ENCODE measurements at regions not wholly inside any gene's neighbourhood (a gene's known extent, or its start where the extent isn't known, plus 50 kb on each side); places are given as distances from the start of the nearest gene placed in this dataset.

- H3K4me1 ChIP-seq (ENCODE audit: control insufficient read depth, extremely low read depth, insufficient read depth, low read length), result no peaks in the 10 kb centered on the region
- DNase-seq (ENCODE audit: low read depth, low spot score) (no peak), FAIRE-seq (no peak)
- H4K20me1 ChIP-seq (ENCODE audit: control insufficient read depth, extremely low read depth, insufficient read depth, low read length), result no peaks in the 10 kb centered on the region
- H3K36me3 ChIP-seq (ENCODE audit: control insufficient read depth in 2 of 2, extremely low read depth in 1 of 2, insufficient read depth in 2 of 2, low read length in 2 of 2), result no peaks in the 10 kb centered on the region
- H3K27ac ChIP-seq (ENCODE audit: control insufficient read depth, insufficient read depth, low read length), result no peak overlapping the region
- no peaks in the 10 kb centered on the region for H3K9me1 ChIP-seq (ENCODE audit: control insufficient read depth, extremely low read depth, insufficient read depth, low read length)
- dilution Hi-C loops (cut with MboI; ENCODE audit: extremely low pct_ligation_motif_present, low sequenced_read_pairs), result no loop called here
- no peak overlapping the region for H3K4me3 ChIP-seq (ENCODE audit: control insufficient read depth in 2 of 3, extremely low read depth in 1 of 3, insufficient read depth in 2 of 3, low read depth in 1 of 3, low read length in 3 of 3)
- no peak overlapping the region for H3K4me2 ChIP-seq (ENCODE audit: control insufficient read depth, extremely low read depth, insufficient read depth, low read depth, low read length)
- H3K79me2 ChIP-seq (ENCODE audit: control insufficient read depth, insufficient read depth, low read length), result no peaks in the 10 kb centered on the region
- no peaks in the 10 kb centered on the region for H3K27me3 ChIP-seq (ENCODE audit: control insufficient read depth, extremely low read depth, insufficient read depth, low read length)
- H3K9me3 ChIP-seq (ENCODE audit: control insufficient read depth, low read depth, low read length), result no peaks in the 10 kb centered on the region
- H3K9ac ChIP-seq (ENCODE audit: control insufficient read depth, extremely low read depth, insufficient read depth, low read length), result no peak overlapping the region
- TF ChIP-seq EZH2 (IDR thresholded peaks at IDR 0.05; ENCODE audit: low read length) (no peak), CTCF (optimal IDR thresholded peaks at IDR 0.05 in 1 of 3, IDR thresholded peaks at IDR 0.05 in 1 of 3, conservative IDR thresholded peaks at IDR 0.05 in 1 of 3; ENCODE audit: extremely low read depth in 1 of 3, insufficient read depth in 2 of 3, low read length in 3 of 3) (no peak)
- no peak overlapping the region for H2AFZ ChIP-seq (ENCODE audit: control insufficient read depth, low read length)
Measured at GRCh38 chr6:3957321-3957720, 108.1 kb downstream of the FAM50B start.

- Histone ChIP-seq H3K27me3 (ENCODE audit: control insufficient read depth, extremely low read depth, insufficient read depth, low read length) (no peaks in the 10 kb centered on the region), H3K36me3 (ENCODE audit: control insufficient read depth in 2 of 2, extremely low read depth in 1 of 2, insufficient read depth in 2 of 2, low read length in 2 of 2) (no peaks in the 10 kb centered on the region), H3K4me2 (ENCODE audit: control insufficient read depth, extremely low read depth, insufficient read depth, low read depth, low read length) (no peak overlapping the region), H3K9me3 (ENCODE audit: control insufficient read depth, low read depth, low read length) (no peaks in the 10 kb centered on the region), H3K79me2 (ENCODE audit: control insufficient read depth, insufficient read depth, low read length) (no peaks in the 10 kb centered on the region), H3K4me1 (ENCODE audit: control insufficient read depth, extremely low read depth, insufficient read depth, low read length) (no peaks in the 10 kb centered on the region), H3K9ac (ENCODE audit: control insufficient read depth, extremely low read depth, insufficient read depth, low read length) (no peak overlapping the region), H4K20me1 (ENCODE audit: control insufficient read depth, extremely low read depth, insufficient read depth, low read length) (no peaks in the 10 kb centered on the region), H3K9me1 (ENCODE audit: control insufficient read depth, extremely low read depth, insufficient read depth, low read length) (no peaks in the 10 kb centered on the region), H2AFZ (ENCODE audit: control insufficient read depth, low read length) (no peak overlapping the region), H3K4me3 (ENCODE audit: control insufficient read depth in 2 of 3, extremely low read depth in 1 of 3, insufficient read depth in 2 of 3, low read depth in 1 of 3, low read length in 3 of 3) (no peak overlapping the region), H3K27ac (ENCODE audit: control insufficient read depth, insufficient read depth, low read length) (no peak overlapping the region)
- dilution Hi-C loops (cut with MboI; ENCODE audit: extremely low pct_ligation_motif_present, low sequenced_read_pairs), result no loop called here
- DNase-seq (ENCODE audit: low read depth, low spot score) (no peak), FAIRE-seq (no peak)
- no peak for TF ChIP-seq CTCF (optimal IDR thresholded peaks at IDR 0.05 in 1 of 3, IDR thresholded peaks at IDR 0.05 in 1 of 3, conservative IDR thresholded peaks at IDR 0.05 in 1 of 3; ENCODE audit: extremely low read depth in 1 of 3, insufficient read depth in 2 of 3, low read length in 3 of 3)
- TF ChIP-seq EZH2 (IDR thresholded peaks at IDR 0.05; ENCODE audit: low read length), result no peak
Measured at GRCh38 chr6:3958255-3958654, 109.1 kb downstream of the FAM50B start.
